ENCODE measurements at regions not wholly inside any gene's neighbourhood (a gene's known extent, or its start where the extent isn't known, plus 50 kb on each side); places are given as distances from the start of the nearest gene placed in this dataset.
"Not testable (repeated sequence)": the region's sequence is repeated elsewhere in the genome, so short reads cannot be mapped to it uniquely, and the experiment has no call there.

DNA sequence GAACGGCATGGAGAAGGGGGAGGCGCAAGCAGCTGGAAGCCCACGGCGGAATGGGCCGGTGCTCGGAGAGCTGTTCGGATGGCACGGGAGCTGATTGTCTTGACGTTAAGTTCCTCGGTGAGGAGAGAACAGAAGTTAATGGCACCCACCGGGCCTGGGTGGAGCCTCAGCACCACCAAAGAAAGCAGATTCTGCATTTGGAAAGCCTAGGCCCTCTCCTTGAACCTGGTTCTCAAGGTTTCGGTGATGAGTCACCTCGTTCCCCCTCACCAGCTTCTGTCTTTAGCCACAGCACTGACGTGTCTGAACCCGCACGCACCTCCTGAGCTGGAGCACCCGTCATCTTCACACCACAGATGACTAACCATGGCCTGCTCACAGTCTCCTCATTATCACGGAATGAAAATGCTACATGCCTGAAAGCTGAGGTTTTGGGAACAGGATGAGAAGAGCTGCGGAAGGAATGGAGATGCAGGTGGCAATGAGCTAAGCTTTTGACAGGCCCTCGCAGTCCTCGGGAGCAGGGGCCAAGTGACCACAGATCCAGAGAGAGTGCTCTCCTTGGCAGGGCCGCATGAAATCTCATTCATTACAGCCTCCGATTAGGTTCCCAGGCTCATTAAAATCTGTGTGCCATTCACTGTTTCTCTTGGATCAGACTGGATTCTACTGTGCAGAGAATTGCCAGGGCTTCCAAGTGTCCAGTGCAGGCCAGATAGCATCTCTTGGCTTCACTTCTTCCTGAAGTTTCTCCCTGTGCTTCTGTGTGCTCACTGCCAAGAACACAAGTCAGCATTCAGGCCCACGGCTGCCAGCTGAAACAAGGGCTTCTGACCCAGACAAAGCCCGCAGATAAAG lies 96.3 kb upstream of the DLG1 start:
- H3K27me3 Mint-ChIP-seq, result peaks cover 0 to 24% (median 11%) of the 10 kb centered on the region in 5 donors
- peaks cover 0 to 3% (median 1%) of the 10 kb centered on the region in 5 donors for H3K36me3 Mint-ChIP-seq
- no peaks in the 10 kb centered on the region for H3K9me3 Mint-ChIP-seq
- POLR2A ChIA-PET, result no interaction called here
- CTCF ChIA-PET, result interaction anchor here (0.7 kb wide), 1 partner anchor 472 kb away, joined by 3 read pairs; no protein-coding TSS in a partner anchor
- ATAC-seq, result peak; percentile 60
- no peaks in the 10 kb centered on the region for H3K27me3 ChIP-seq (ENCODE audit: control insufficient read depth in 2 of 2, insufficient read depth in 2 of 2, low read length in 2 of 2)
- no peak overlapping the region for H3K27ac ChIP-seq (ENCODE audit: low read depth, low read length)
- intact Hi-C loops (cut with micrococcal nuclease), result no loop called here
- no peaks in the 10 kb centered on the region for H3K4me1 ChIP-seq (ENCODE audit: control insufficient read depth in 2 of 2, insufficient read depth in 2 of 2, low read length in 2 of 2)
- peak in 1 of 9 donors; percentile 44 for DNase-seq
- H3K4me3 Mint-ChIP-seq, result peak overlapping the region in 1 of 10 donors; percentile 37
- H3K9me3 ChIP-seq (ENCODE audit: control insufficient read depth in 2 of 3, low read length in 3 of 3), result no peaks in the 10 kb centered on the region
- H3K27ac Mint-ChIP-seq, result peak overlapping the region in 1 of 9 donors; percentile 82
- no peak overlapping the region for H3K4me3 ChIP-seq (ENCODE audit: low read length)
- peaks cover 0 to 20% (median 0%) of the 10 kb centered on the region in 7 donors for H3K4me1 Mint-ChIP-seq
- H3K36me3 ChIP-seq (ENCODE audit: control insufficient read depth in 2 of 3, insufficient read depth in 3 of 3, low read length in 3 of 3), result no peaks in the 10 kb centered on the region

DNA sequence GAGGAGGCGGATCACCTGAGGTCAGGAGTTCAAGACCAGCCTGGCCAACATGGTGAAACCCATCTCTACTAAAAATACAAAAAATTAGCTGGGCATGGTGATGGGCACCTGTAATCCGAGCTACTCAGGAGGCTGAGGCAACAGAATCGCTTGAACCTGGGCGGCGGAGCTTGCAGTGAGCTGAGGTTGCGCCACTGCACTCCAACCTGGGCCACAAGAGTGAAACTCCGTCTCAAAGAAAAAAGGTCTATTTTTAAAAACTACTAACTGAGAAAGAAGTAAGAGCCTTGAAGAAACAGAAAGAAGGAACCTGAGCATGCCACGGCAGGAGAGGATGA lies 95.7 kb upstream of the DLG1 start:
- Mint-ChIP-seq H3K27ac (peak overlapping the region in 1 of 9 donors; percentile 82), H3K27me3 (peaks cover 0 to 24% (median 11%) of the 10 kb centered on the region in 5 donors), H3K4me1 (peaks cover 0 to 20% (median 0%) of the 10 kb centered on the region in 7 donors)
- intact Hi-C loops (cut with micrococcal nuclease); H3K4me3 Mint-ChIP-seq; H3K36me3 Mint-ChIP-seq; DNase-seq; ATAC-seq; H3K27ac ChIP-seq (ENCODE audit: low read depth, low read length); H3K36me3 ChIP-seq (ENCODE audit: control insufficient read depth in 2 of 3, insufficient read depth in 3 of 3, low read length in 3 of 3); H3K4me1 ChIP-seq (ENCODE audit: control insufficient read depth in 2 of 2, insufficient read depth in 2 of 2, low read length in 2 of 2); H3K9me3 ChIP-seq (ENCODE audit: control insufficient read depth in 2 of 3, low read length in 3 of 3); POLR2A ChIA-PET; H3K9me3 Mint-ChIP-seq; H3K27me3 ChIP-seq (ENCODE audit: control insufficient read depth in 2 of 2, insufficient read depth in 2 of 2, low read length in 2 of 2); H3K4me3 ChIP-seq (ENCODE audit: low read length): not testable (repeated sequence)
- CTCF ChIA-PET, result interaction anchor here (0.7 kb wide), 1 partner anchor 473 kb away, joined by 3 read pairs; no protein-coding TSS in a partner anchor

DNA sequence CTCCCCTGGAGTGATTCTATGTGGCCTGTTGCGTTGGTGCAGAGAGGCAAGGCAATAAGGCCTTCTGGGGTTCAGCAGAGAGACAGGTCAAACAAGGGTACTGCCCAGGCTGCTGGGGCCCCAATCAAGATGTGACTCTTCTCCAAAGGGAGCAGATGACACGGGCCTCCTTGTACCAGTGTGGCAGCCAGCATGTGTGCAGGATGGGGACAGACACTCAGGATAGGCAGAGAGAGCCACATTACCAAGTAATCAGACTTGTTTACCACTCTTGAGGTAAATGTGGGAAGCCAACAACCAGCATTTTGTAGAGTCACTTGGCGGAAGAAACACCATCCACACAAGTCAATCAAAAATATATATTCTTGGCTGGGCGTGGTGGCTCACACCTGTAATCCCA lies 95.3 kb upstream of the DLG1 start:
- H3K4me3 ChIP-seq (ENCODE audit: low read length), result no peak overlapping the region
- H3K9me3 ChIP-seq (ENCODE audit: control insufficient read depth in 2 of 3, low read length in 3 of 3), result no peaks in the 10 kb centered on the region
- no peak for ATAC-seq
- Mint-ChIP-seq H3K9me3 (no peaks in the 10 kb centered on the region), H3K36me3 (peaks cover 0 to 3% (median 1%) of the 10 kb centered on the region in 5 donors), H3K4me1 (peaks cover 0 to 19% (median 0%) of the 10 kb centered on the region in 7 donors), H3K27me3 (peaks cover 0 to 24% (median 11%) of the 10 kb centered on the region in 5 donors), H3K4me3 (no peak overlapping the region), H3K27ac (peak overlapping the region in 1 of 9 donors; percentile 56)
- intact Hi-C loops (cut with micrococcal nuclease), result no loop called here
- no peaks in the 10 kb centered on the region for H3K36me3 ChIP-seq (ENCODE audit: control insufficient read depth in 2 of 3, insufficient read depth in 3 of 3, low read length in 3 of 3)
- no peaks in the 10 kb centered on the region for H3K27me3 ChIP-seq (ENCODE audit: control insufficient read depth in 2 of 2, insufficient read depth in 2 of 2, low read length in 2 of 2)
- ChIA-PET POLR2A (no interaction called here), CTCF (interaction anchor here (0.7 kb wide), 1 partner anchor 473 kb away, joined by 3 read pairs; no protein-coding TSS in a partner anchor)
- no peak overlapping the region for H3K27ac ChIP-seq (ENCODE audit: low read depth, low read length)
- DNase-seq, result no peak
- H3K4me1 ChIP-seq (ENCODE audit: control insufficient read depth in 2 of 2, insufficient read depth in 2 of 2, low read length in 2 of 2), result no peaks in the 10 kb centered on the region

- no peaks in the 10 kb centered on the region for H3K4me1 ChIP-seq (ENCODE audit: control insufficient read depth in 2 of 2, insufficient read depth in 2 of 2, low read length in 2 of 2)
- ATAC-seq, result no peak
- peaks cover 0 to 17% (median 0%) of the 10 kb centered on the region in 7 donors for H3K4me1 Mint-ChIP-seq
- no peak overlapping the region for H3K27ac Mint-ChIP-seq
- H3K27me3 Mint-ChIP-seq, result peaks cover 0 to 24% (median 11%) of the 10 kb centered on the region in 5 donors
- H3K36me3 ChIP-seq (ENCODE audit: control insufficient read depth in 2 of 3, insufficient read depth in 3 of 3, low read length in 3 of 3), result no peaks in the 10 kb centered on the region
- H3K27ac ChIP-seq (ENCODE audit: low read depth, low read length), result no peak overlapping the region
- H3K27me3 ChIP-seq (ENCODE audit: control insufficient read depth in 2 of 2, insufficient read depth in 2 of 2, low read length in 2 of 2), result no peaks in the 10 kb centered on the region
- H3K9me3 ChIP-seq (ENCODE audit: control insufficient read depth in 2 of 3, low read length in 3 of 3), result no peaks in the 10 kb centered on the region
- CTCF ChIA-PET, result no interaction called here
- peaks cover 0 to 3% (median 1%) of the 10 kb centered on the region in 5 donors for H3K36me3 Mint-ChIP-seq
- DNase-seq, result no peak
- POLR2A ChIA-PET, result no interaction called here
- no peaks in the 10 kb centered on the region for H3K9me3 Mint-ChIP-seq
- no peak overlapping the region for H3K4me3 Mint-ChIP-seq
- no peak overlapping the region for H3K4me3 ChIP-seq (ENCODE audit: low read length)
- intact Hi-C loops (cut with micrococcal nuclease), result no loop called here
These were observed 94.5 kb upstream of the DLG1 start for GRCh38 chr3:197392961-197393360.

DNA sequence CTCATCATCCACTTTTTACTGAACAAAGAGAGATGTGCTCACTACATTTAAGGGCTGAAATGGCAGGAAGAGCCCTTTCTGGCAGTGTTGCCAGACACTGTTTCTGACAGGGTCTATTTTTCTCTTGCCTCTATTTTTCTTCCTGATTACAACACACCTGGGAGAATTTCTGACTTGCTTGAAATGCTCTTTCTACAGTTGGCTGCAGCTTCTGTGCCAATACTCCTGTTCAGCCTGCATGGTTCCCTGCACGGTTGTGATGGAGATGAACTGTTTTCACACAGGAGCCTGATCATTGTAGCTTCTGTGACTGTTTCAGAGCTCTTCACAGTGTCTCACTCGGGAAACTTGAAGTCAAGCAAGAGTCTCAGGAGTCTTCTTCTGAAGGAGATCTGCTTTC lies 83.0 kb upstream of the DLG1 start:
- Histone ChIP-seq H3K4me3 (ENCODE audit: low read length) (no peak overlapping the region), H3K9me3 (ENCODE audit: control insufficient read depth in 2 of 3, low read length in 3 of 3) (no peaks in the 10 kb centered on the region), H3K27ac (ENCODE audit: low read depth, low read length) (no peak overlapping the region), H3K4me1 (ENCODE audit: control insufficient read depth in 2 of 2, insufficient read depth in 2 of 2, low read length in 2 of 2) (no peaks in the 10 kb centered on the region), H3K27me3 (ENCODE audit: control insufficient read depth in 2 of 2, insufficient read depth in 2 of 2, low read length in 2 of 2) (no peaks in the 10 kb centered on the region), H3K36me3 (ENCODE audit: control insufficient read depth in 2 of 3, insufficient read depth in 3 of 3, low read length in 3 of 3) (no peaks in the 10 kb centered on the region)
- Mint-ChIP-seq H3K4me1 (peaks cover 0 to 3% (median 0%) of the 10 kb centered on the region in 7 donors), H3K27me3 (peaks cover 0 to 5% (median 2%) of the 10 kb centered on the region in 5 donors), H3K9me3 (peaks cover 0 to 5% (median 0%) of the 10 kb centered on the region in 11 donors), H3K4me3 (no peak overlapping the region), H3K36me3 (peaks cover 0 to 4% (median 0%) of the 10 kb centered on the region in 5 donors), H3K27ac (no peak overlapping the region)
- DNase-seq, result no peak
- intact Hi-C loops (cut with micrococcal nuclease), result no loop called here
- ChIA-PET POLR2A (no interaction called here), CTCF (no interaction called here)
- no peak for ATAC-seq

DNA sequence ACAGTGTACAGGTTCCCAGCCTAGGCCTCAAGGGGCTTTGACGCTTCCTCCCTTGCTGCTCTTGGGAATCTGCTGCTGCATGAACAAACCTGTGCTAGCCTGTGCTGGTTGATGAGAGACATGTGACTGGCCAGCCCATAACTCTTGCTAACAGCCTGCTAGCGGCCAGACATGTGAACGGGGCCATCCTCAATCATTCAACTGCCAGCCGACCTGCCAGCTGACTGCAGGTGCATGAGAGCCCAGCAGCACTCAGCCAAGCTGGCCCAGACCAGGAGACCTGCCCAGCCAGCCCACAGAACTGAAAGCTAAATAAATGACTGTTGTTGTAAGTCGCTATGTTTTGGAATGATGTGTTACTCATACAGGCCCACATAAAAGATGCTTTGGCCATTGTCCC lies 82.4 kb upstream of the DLG1 start:
- Mint-ChIP-seq H3K27me3 (peaks cover 0 to 5% (median 3%) of the 10 kb centered on the region in 5 donors), H3K4me3 (no peak overlapping the region), H3K36me3 (peaks cover 0 to 4% (median 0%) of the 10 kb centered on the region in 5 donors), H3K27ac (no peak overlapping the region), H3K4me1 (peaks cover 0 to 3% (median 0%) of the 10 kb centered on the region in 7 donors), H3K9me3 (peaks cover 0 to 5% (median 0%) of the 10 kb centered on the region in 11 donors)
- no peaks in the 10 kb centered on the region for H3K9me3 ChIP-seq (ENCODE audit: control insufficient read depth in 2 of 3, low read length in 3 of 3)
- no peak overlapping the region for H3K4me3 ChIP-seq (ENCODE audit: low read length)
- POLR2A ChIA-PET, result no interaction called here
- H3K4me1 ChIP-seq (ENCODE audit: control insufficient read depth in 2 of 2, insufficient read depth in 2 of 2, low read length in 2 of 2), result no peaks in the 10 kb centered on the region
- CTCF ChIA-PET, result no interaction called here
- H3K36me3 ChIP-seq (ENCODE audit: control insufficient read depth in 2 of 3, insufficient read depth in 3 of 3, low read length in 3 of 3), result no peaks in the 10 kb centered on the region
- ATAC-seq (no peak), DNase-seq (no peak)
- no peak overlapping the region for H3K27ac ChIP-seq (ENCODE audit: low read depth, low read length)
- intact Hi-C loops (cut with micrococcal nuclease), result no loop called here
- H3K27me3 ChIP-seq (ENCODE audit: control insufficient read depth in 2 of 2, insufficient read depth in 2 of 2, low read length in 2 of 2), result no peaks in the 10 kb centered on the region
